GM12874 (cell line): ENCODE measurements at regions not wholly inside any gene's neighbourhood (a gene's known extent, or its start where the extent isn't known, plus 50 kb on each side); places are given as distances from the start of the nearest gene placed in this dataset.

Source experiments
- TF ChIP-seq, protein P1 (sequence below): IDR thresholded peaks from 2 replicates; pipeline ENCODE4 v1.5.1; 2011; ENCODE audit warnings: low read depth, mild to moderate bottlenecking, control low read depth, low read length, moderate library complexity; ENCODE audit not compliant: insufficient read depth

DNA sequence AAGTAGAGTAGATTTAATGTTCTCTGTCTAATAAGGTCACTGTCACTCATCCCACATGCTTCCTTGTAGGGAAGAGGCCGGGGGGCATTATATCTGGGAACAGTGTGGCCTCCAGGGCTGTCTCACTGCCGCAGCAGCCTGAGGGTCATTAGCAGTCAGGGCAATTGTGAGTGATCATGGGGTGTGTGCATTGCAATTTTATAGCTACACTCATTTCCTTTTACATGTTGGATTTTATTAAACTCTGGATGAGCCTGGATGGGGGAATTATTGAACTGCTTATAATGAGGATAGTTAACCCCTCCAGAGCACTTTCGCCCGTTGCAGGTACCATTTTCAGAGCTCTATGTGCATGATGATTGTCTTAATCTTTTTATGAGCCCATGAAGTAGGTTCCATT is 60.9 kb upstream of the DISP3 start:
- TF ChIP-seq, protein P1, sequence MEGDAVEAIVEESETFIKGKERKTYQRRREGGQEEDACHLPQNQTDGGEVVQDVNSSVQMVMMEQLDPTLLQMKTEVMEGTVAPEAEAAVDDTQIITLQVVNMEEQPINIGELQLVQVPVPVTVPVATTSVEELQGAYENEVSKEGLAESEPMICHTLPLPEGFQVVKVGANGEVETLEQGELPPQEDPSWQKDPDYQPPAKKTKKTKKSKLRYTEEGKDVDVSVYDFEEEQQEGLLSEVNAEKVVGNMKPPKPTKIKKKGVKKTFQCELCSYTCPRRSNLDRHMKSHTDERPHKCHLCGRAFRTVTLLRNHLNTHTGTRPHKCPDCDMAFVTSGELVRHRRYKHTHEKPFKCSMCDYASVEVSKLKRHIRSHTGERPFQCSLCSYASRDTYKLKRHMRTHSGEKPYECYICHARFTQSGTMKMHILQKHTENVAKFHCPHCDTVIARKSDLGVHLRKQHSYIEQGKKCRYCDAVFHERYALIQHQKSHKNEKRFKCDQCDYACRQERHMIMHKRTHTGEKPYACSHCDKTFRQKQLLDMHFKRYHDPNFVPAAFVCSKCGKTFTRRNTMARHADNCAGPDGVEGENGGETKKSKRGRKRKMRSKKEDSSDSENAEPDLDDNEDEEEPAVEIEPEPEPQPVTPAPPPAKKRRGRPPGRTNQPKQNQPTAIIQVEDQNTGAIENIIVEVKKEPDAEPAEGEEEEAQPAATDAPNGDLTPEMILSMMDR, result no peak

GRCh38 chr1:11421443-11421842 is 57.5 kb upstream of the DISP3 start:
- TF ChIP-seq, protein P1, result no peak

DNA sequence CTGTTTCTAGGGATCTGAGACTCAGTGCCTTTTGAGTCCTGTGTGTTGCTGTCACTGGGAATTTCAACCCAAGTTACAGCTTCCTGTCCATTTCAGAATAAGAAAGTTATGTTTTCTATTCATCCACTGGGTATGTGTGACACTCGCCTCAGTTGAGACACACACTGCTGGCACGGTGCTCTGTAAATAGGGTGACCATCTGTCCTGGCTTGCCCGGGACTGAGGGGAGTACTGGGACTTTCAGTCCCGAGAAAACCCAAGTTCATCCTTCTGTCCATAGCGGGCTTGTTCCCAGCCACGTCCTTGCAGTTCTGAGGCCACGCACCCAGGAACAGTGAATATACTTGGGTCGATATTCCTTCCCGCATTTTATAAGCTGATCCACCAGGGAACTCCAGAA is 56.3 kb upstream of the DISP3 start:
- TF ChIP-seq, protein P1, result no peak

- TF ChIP-seq, protein P1, result no peak
These were observed 52.3 kb upstream of the DISP3 start for GRCh38 chr1:11426617-11427016.

DNA sequence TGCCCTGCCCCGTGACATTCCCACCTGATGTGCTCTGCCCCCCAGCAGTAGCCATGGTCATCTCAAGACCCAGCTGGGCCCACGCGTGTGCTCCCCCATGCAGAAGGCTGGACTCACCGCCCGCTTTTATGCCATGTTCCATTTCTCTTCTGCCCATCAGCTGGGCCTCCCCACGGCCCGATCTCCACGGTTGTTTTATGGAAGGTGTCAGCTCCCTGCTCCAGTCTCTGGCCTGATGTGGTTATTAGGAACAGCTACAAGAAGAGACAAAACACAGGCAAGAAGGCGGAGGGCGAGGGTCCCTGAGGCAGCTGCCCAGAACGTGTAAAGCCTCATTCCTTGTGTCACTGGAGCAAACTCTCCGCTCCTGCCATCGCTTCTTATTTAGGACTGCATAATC is 50.2 kb upstream of the DISP3 start:
- TF ChIP-seq, protein P1, result no peak
